ENCODE measurements at regions not wholly inside any gene's neighbourhood (a gene's known extent, or its start where the extent isn't known, plus 50 kb on each side); places are given as distances from the start of the nearest gene placed in this dataset.

DNA sequence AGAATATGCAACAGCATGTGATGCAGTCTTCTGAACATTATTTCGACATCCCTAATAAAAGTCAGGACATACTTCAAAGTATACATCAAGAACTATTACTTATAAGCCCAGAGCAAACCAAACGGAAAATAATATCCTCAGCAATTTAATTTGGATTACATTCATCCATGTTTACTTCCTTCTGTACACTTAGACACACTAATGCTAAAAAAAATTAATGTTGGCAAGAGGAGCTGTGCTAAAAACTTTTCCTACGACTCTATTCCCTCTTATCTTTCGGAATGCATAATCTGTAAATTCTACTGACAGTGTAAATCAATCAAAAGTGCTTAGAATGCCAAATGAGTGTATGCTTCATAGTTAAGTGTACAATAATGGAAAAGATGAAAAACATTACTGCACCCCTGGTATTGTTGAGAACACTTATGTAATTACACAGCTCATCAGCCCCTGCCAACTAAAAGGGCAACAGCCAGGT, 301.2 kb upstream of the HSF2 start:
- DNase-seq (ENCODE audit: extremely low spot score) = no peak
- TF ChIP-seq CTCF (IDR thresholded peaks at IDR 0.05; ENCODE audit: control extremely low read depth, extremely low read depth, low read depth, missing control alignments) = no peak
- ChIA-PET CTCF (no interaction called here), POLR2A (no interaction called here)

- CTCF ChIA-PET = no interaction called here
- POLR2A ChIA-PET = no interaction called here
- TF ChIP-seq CTCF (IDR thresholded peaks at IDR 0.05; ENCODE audit: control extremely low read depth, extremely low read depth, low read depth, missing control alignments) = no peak
These were observed 297.4 kb upstream of the HSF2 start for GRCh38 chr6:122102026-122102425.

GRCh38 chr6:122107256-122107852, 292.1 kb upstream of the HSF2 start:
- CTCF ChIA-PET = interaction anchor here (0.7 to 1.6 kb wide), 5 partner anchors 14 to 24 kb away, joined by 3 read pairs; no protein-coding TSS in a partner anchor

More at GRCh38 chr6:122102026-122102425, 297.4 kb upstream of the HSF2 start:
- DNase-seq (ENCODE audit: extremely low spot score) = no peak

GRCh38 chr6:122109075-122109474, 290.4 kb upstream of the HSF2 start:
- no peak for DNase-seq (ENCODE audit: extremely low spot score)
- TF ChIP-seq CTCF (IDR thresholded peaks at IDR 0.05; ENCODE audit: control extremely low read depth, extremely low read depth, low read depth, missing control alignments) = no peak
- CTCF ChIA-PET = no interaction called here
- POLR2A ChIA-PET = no interaction called here

More at GRCh38 chr6:122107256-122107852, 292.1 kb upstream of the HSF2 start:
- POLR2A ChIA-PET = no interaction called here
- TF ChIP-seq CTCF (IDR thresholded peaks at IDR 0.05; ENCODE audit: control extremely low read depth, extremely low read depth, low read depth, missing control alignments) = no peak
- no peak for DNase-seq (ENCODE audit: extremely low spot score)

- TF ChIP-seq CTCF (IDR thresholded peaks at IDR 0.05; ENCODE audit: control extremely low read depth, extremely low read depth, low read depth, missing control alignments) = no peak
- no peak for DNase-seq (ENCODE audit: extremely low spot score)
- ChIA-PET POLR2A (no interaction called here), CTCF (no interaction called here)
These were observed 284.7 kb upstream of the HSF2 start for GRCh38 chr6:122114717-122115116.

DNA sequence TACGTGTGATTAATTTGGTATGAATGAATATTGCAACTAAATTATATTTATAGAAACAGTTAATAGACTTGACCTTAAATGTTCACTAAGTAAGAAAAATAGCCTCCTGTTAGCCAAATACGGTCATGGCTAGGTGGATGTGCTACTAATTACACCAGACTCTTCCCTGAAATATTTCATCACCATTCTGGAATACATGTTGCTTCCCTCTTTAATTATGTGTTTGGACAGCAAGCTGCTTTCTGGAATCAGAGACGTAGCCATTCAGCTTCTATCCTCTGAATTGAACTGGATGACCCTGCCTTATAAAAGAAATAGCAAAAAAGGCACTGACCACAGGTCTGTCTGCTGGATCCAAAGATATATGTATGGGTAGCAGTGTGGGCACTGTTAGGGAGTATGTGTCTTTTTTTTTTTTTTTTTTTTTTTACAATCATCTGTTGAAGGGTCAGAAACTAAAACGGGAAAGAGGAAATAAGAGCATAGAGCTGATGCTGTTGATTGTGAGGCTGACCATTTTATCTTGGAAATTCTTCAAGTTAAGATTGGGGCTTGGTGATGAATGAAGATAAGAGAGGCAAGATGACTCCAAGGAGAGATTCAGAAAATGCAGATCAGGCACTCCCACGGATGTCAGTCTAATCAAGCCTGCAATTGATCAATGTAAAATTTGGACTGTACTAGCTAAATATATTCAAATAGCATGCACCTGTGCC, 283.2 kb upstream of the HSF2 start:
- DNase-seq (ENCODE audit: extremely low spot score) = no peak
- ChIA-PET POLR2A (no interaction called here), CTCF (no interaction called here)
- TF ChIP-seq CTCF (IDR thresholded peaks at IDR 0.05; ENCODE audit: control extremely low read depth, extremely low read depth, low read depth, missing control alignments) = no peak
